Bronchial epithelial cell (primary cell): ENCODE measurements at regions not wholly inside any gene's neighbourhood (a gene's known extent, or its start where the extent isn't known, plus 50 kb on each side); places are given as distances from the start of the nearest gene placed in this dataset.
"Not testable (repeated sequence)": the region's sequence is repeated elsewhere in the genome, so short reads cannot be mapped to it uniquely, and the experiment has no call there.

ENCODE experiments used
- DNase-seq: peaks from one replicate; pipeline ENCODE4 v3.0.0-alpha.2; 2010; ENCODE audit warnings: low read depth
- FAIRE-seq: peaks from 2 replicates; lab custom pipeline; 2011; peaks lifted over from hg19 to GRCh38; lab: Jason Lieb, UNC
- H3K27me3 ChIP-seq: 2 replicates; pipeline ENCODE4 v1.5.1; 2011; ENCODE audit warnings: low read length; ENCODE audit not compliant: control insufficient read depth, insufficient read depth
- H3K36me3 ChIP-seq: 2 replicates; pipeline ENCODE4 v1.5.1; 2011; ENCODE audit warnings: low read length; ENCODE audit not compliant: control insufficient read depth, insufficient read depth
- H3K4me3 ChIP-seq: 2 replicates; pipeline ENCODE4 v1.5.1; 2011; ENCODE audit warnings: mild to moderate bottlenecking, low read depth, low read length, control low read depth
- TF ChIP-seq, protein P1 (sequence below): IDR thresholded peaks from 2 replicates; pipeline ENCODE4 v1.5.1; 2011; ENCODE audit warnings: mild to moderate bottlenecking, moderate library complexity, low read length, control low read depth, inconsistent platforms; ENCODE audit not compliant: insufficient read depth, severe bottlenecking

- no peak for FAIRE-seq
- DNase-seq: peak; percentile 6
- H3K36me3 ChIP-seq: no peaks in the 10 kb centered on the region
- H3K27me3 ChIP-seq: no peaks in the 10 kb centered on the region
- H3K4me3 ChIP-seq: no peak overlapping the region
- TF ChIP-seq, protein P1, sequence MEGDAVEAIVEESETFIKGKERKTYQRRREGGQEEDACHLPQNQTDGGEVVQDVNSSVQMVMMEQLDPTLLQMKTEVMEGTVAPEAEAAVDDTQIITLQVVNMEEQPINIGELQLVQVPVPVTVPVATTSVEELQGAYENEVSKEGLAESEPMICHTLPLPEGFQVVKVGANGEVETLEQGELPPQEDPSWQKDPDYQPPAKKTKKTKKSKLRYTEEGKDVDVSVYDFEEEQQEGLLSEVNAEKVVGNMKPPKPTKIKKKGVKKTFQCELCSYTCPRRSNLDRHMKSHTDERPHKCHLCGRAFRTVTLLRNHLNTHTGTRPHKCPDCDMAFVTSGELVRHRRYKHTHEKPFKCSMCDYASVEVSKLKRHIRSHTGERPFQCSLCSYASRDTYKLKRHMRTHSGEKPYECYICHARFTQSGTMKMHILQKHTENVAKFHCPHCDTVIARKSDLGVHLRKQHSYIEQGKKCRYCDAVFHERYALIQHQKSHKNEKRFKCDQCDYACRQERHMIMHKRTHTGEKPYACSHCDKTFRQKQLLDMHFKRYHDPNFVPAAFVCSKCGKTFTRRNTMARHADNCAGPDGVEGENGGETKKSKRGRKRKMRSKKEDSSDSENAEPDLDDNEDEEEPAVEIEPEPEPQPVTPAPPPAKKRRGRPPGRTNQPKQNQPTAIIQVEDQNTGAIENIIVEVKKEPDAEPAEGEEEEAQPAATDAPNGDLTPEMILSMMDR: no peak
Observed at GRCh38 chr6:121932076-121932991, 467.1 kb upstream of the HSF2 start.

DNA sequence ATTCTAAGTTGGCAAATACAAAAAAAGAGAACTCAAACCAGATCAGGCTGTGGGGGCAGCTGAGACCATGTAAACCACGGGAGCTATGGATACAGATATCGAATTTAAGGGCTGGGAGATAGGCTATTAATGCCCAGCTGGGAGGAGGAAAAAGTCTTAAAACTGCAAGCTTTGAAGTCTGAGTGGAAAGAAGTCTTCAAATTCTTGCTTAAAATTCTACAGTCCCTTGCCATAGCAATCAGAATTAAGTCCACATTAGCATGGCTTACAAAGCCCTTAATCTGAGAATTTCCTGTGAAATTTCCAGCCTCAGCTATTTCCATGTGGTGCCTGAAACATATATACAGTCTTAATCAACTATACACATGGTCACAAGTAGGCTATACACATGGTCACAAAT, 465.0 kb upstream of the HSF2 start:
- Histone ChIP-seq H3K4me3 (no peak overlapping the region), H3K27me3 (no peaks in the 10 kb centered on the region), H3K36me3 (no peaks in the 10 kb centered on the region)
- TF ChIP-seq, protein P1: no peak
- no peak for FAIRE-seq
- DNase-seq: no peak

- FAIRE-seq (no peak), DNase-seq (peak; percentile 8)
- TF ChIP-seq, protein P1: no peak
- no peak overlapping the region for H3K4me3 ChIP-seq
- H3K27me3 ChIP-seq: no peaks in the 10 kb centered on the region
- H3K36me3 ChIP-seq: no peaks in the 10 kb centered on the region
Observed at GRCh38 chr6:121940728-121941127, 458.7 kb upstream of the HSF2 start.

- no peak for FAIRE-seq
- no peaks in the 10 kb centered on the region for H3K27me3 ChIP-seq
- DNase-seq: no peak
- no peak overlapping the region for H3K4me3 ChIP-seq
- H3K36me3 ChIP-seq: no peaks in the 10 kb centered on the region
- TF ChIP-seq, protein P1: no peak
Observed at GRCh38 chr6:121944354-121944753, 455.1 kb upstream of the HSF2 start.

- no peak overlapping the region for H3K4me3 ChIP-seq
- H3K27me3 ChIP-seq: no peaks in the 10 kb centered on the region
- no peaks in the 10 kb centered on the region for H3K36me3 ChIP-seq
- FAIRE-seq (no peak), DNase-seq (no peak)
- TF ChIP-seq, protein P1: no peak
Observed at GRCh38 chr6:121951123-121951522, 448.3 kb upstream of the HSF2 start.

- Histone ChIP-seq H3K4me3 (no peak overlapping the region), H3K27me3 (no peaks in the 10 kb centered on the region), H3K36me3 (no peaks in the 10 kb centered on the region)
- DNase-seq (peak; percentile 85), FAIRE-seq (no peak)
- TF ChIP-seq, protein P1: no peak
Observed at GRCh38 chr6:121951918-121952379, 447.5 kb upstream of the HSF2 start.

DNA sequence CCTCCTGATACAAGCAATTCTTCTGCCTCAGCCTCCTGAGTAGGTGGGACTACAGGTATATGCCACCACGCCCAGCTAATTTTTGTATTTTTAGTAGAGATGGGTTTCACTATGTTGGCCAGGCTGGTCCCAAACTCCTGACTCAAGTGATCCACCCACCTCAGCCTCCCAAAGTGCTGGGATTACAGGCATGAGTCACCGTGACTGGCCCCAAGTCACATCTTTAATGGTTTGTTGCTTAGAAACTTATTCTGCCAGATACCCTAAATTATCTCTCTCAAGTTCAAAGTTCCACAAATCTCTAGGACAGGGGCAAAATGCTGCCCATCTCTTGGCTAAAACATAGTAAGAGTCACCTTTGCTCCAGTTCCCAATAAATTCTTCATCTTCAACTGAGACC, 444.1 kb upstream of the HSF2 start:
- not testable (repeated sequence) for FAIRE-seq, H3K36me3 ChIP-seq, DNase-seq, H3K4me3 ChIP-seq, H3K27me3 ChIP-seq
